Suprapubic skin (tissue), 4 donors: ENCODE measurements at regions not wholly inside any gene's neighbourhood (a gene's known extent, or its start where the extent isn't known, plus 50 kb on each side); places are given as distances from the start of the nearest gene placed in this dataset.

Experiments used
- DNase-seq, 2 donors: peaks; one replicate each; pipeline ENCODE4 v3.0.0-alpha.2; 2019; ENCODE audit warnings: low spot score in 2 of 2
- H3K27ac ChIP-seq: fragments of 200-600 bp; sonication (generic); one replicate; pipeline ENCODE4 v1.5.1; 2019
- H3K27me3 ChIP-seq: fragments of 200-600 bp; sonication (generic); one replicate; pipeline ENCODE4 v1.5.1; 2019
- H3K36me3 ChIP-seq: fragments of 200-600 bp; sonication (generic); one replicate; pipeline ENCODE4 v1.5.1; 2019
- H3K4me1 ChIP-seq: fragments of 200-600 bp; sonication (generic); one replicate; pipeline ENCODE4 v1.5.1; 2019
- H3K4me3 ChIP-seq: fragments of 200-600 bp; sonication (generic); one replicate; pipeline ENCODE4 v1.5.1; 2019; ENCODE audit warnings: mild to moderate bottlenecking
- H3K9me3 ChIP-seq: fragments of 200-600 bp; sonication (generic); one replicate; pipeline ENCODE4 v1.5.1; 2019
- EP300 ChIP-seq: sonication (generic); formaldehyde crosslinking; IDR thresholded peaks from one replicate; pipeline ENCODE4 v1.6.1; 2017; ENCODE audit warnings: antibody characterized with exemption
- POLR2A ChIP-seq, 2 donors: fragments of 450-650 bp; IDR thresholded peaks; one replicate each; pipeline ENCODE4 v1.6.1; 2017; ENCODE audit warnings: antibody characterized with exemption in 2 of 2, mild to moderate bottlenecking in 2 of 2, moderate library complexity in 2 of 2
- POLR2AphosphoS5 ChIP-seq, 3 donors: sonication (generic); formaldehyde crosslinking; IDR thresholded peaks; one replicate each; pipeline ENCODE4 v1.6.1; 2017; ENCODE audit warnings: antibody characterized with exemption in 3 of 3
- WGBS: methylation state at CpG from one replicate; pipeline ENCODE4 v1.1.5; 2018; 5-methylcytosine and 5-hydroxymethylcytosine counted together
- TF ChIP-seq, protein P1 (sequence below), 2 donors: fragments of 200-600 bp in 1 of 2; fragments of 450-650 bp in 1 of 2; sonication (generic) in 1 of 2; IDR thresholded peaks; one replicate each; pipeline ENCODE4 v1.5.1; 2016 to 2019; ENCODE audit warnings: antibody characterized with exemption in 2 of 2, mild to moderate bottlenecking in 1 of 2, moderate library complexity in 1 of 2

DNA sequence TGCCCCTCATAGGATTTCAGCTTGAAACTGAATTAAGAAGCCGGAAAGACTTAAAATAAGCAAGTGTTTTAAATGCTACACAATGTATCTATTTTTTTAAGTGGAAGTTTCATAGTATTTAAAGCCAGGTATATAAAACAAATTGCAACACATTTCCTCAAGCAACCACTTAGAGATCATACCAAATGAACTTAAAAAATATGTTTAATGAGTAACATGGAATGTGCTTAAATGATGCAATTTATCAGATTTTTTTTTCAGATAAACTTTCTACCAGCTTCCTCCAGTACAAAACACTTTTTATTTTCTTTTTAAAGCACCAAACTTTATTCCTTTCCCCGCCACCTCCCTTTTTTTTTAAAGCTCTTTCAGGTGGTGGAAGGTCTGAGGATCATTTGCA, 534.3 kb downstream of the BMP2 start:
- Histone ChIP-seq H3K9me3 (no peaks in the 10 kb centered on the region), H3K4me1 (no peaks in the 10 kb centered on the region), H3K36me3 (no peaks in the 10 kb centered on the region), H3K27ac (no peak overlapping the region), H3K4me3 (no peak overlapping the region), H3K27me3 (no peaks in the 10 kb centered on the region)
- 70% methylated on average over 2 of the region's 2 CpGs for WGBS
- no peak for TF ChIP-seq EP300
- TF ChIP-seq, protein P1, sequence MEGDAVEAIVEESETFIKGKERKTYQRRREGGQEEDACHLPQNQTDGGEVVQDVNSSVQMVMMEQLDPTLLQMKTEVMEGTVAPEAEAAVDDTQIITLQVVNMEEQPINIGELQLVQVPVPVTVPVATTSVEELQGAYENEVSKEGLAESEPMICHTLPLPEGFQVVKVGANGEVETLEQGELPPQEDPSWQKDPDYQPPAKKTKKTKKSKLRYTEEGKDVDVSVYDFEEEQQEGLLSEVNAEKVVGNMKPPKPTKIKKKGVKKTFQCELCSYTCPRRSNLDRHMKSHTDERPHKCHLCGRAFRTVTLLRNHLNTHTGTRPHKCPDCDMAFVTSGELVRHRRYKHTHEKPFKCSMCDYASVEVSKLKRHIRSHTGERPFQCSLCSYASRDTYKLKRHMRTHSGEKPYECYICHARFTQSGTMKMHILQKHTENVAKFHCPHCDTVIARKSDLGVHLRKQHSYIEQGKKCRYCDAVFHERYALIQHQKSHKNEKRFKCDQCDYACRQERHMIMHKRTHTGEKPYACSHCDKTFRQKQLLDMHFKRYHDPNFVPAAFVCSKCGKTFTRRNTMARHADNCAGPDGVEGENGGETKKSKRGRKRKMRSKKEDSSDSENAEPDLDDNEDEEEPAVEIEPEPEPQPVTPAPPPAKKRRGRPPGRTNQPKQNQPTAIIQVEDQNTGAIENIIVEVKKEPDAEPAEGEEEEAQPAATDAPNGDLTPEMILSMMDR (IDR thresholded peaks at IDR 0.05), result no peak
- TF ChIP-seq POLR2AphosphoS5 (IDR thresholded peaks at IDR 0.05), result no peak
- no peak for TF ChIP-seq POLR2A (IDR thresholded peaks at IDR 0.05)
- no peak for DNase-seq

DNA sequence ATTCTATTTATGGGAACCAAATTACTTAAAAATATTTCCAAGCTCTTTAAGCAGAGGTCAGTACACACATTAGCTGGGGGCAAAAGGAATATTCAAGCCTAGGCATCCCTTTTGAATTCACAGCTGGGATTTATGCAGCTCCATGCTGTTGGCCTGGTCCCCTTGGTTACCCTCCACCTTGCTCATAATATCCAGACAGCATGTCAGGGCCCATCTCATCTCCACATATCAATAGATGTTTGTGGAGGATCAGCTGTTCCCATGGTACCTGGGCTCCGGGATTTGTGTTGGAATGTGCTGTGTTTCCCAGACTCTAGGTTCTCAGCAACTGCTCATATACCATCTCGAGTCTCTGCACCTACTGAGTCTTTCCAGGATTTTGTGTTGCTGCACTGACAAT, 534.8 kb downstream of the BMP2 start:
- Histone ChIP-seq H3K4me1 (no peaks in the 10 kb centered on the region), H3K9me3 (no peaks in the 10 kb centered on the region), H3K27me3 (no peaks in the 10 kb centered on the region), H3K27ac (no peak overlapping the region), H3K36me3 (no peaks in the 10 kb centered on the region), H3K4me3 (no peak overlapping the region)
- WGBS, result 51% methylated on average over 2 of the region's 2 CpGs
- no peak for DNase-seq
- TF ChIP-seq POLR2AphosphoS5 (IDR thresholded peaks at IDR 0.05), result no peak
- TF ChIP-seq EP300, result no peak
- TF ChIP-seq, protein P1 (IDR thresholded peaks at IDR 0.05), result no peak
- TF ChIP-seq POLR2A (IDR thresholded peaks at IDR 0.05), result no peak

DNA sequence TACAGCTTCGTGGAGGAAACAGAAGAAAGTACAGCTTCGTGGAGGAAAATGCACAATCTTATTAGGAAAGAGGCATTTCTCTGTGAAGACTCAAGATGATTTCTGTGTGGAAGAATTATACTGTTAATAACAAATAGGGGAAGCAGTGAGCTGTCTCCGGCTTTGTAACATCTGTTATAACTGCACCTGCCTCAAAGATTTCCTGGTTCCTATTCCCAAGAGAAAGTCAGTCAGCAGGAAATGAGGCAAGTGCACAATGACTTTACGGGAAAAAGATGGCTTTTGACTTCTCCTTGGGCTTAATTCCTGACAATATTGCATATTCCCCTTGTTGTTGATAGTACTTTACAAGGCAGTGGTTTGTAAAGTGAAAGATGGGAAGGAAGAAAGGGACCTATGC, 538.5 kb downstream of the BMP2 start:
- H3K4me3 ChIP-seq, result no peak overlapping the region

DNA sequence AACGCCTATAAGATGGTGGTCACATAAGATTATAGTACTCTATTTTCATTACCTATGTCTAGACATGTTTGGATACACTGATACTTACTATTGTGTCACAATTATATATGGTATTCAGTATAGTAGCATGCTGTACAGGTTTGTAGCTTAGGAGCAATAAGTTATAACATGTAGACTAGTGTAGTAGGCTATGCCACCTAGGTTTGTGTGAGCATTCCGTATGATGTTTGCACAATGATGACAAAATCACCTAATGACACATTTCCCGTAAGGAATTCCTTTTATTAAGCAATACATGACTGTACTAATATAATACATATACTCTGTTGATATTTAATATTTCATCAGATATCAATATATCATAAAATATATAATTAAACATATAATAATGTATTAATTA, 540.7 kb downstream of the BMP2 start:
- peaks cover 5% of the 10 kb centered on the region for H3K27me3 ChIP-seq
- TF ChIP-seq, protein P1 (IDR thresholded peaks at IDR 0.05), result no peak
- no peak for TF ChIP-seq POLR2AphosphoS5 (IDR thresholded peaks at IDR 0.05)
- TF ChIP-seq POLR2A (IDR thresholded peaks at IDR 0.05), result no peak
- no peak for TF ChIP-seq EP300
- no peak overlapping the region for H3K27ac ChIP-seq
- H3K36me3 ChIP-seq, result no peaks in the 10 kb centered on the region
- no peak for DNase-seq
- 73% methylated on average over 3 of the region's 3 CpGs for WGBS
- no peaks in the 10 kb centered on the region for H3K4me1 ChIP-seq
- no peaks in the 10 kb centered on the region for H3K9me3 ChIP-seq
- H3K4me3 ChIP-seq, result no peak overlapping the region

More for the DNA sequence above, 538.5 kb downstream of the BMP2 start:
- TF ChIP-seq EP300 (no peak), POLR2AphosphoS5 (IDR thresholded peaks at IDR 0.05) (no peak), POLR2A (IDR thresholded peaks at IDR 0.05) (no peak)
- TF ChIP-seq, protein P1 (IDR thresholded peaks at IDR 0.05), result no peak
- 69% methylated on average over 4 of the region's 4 CpGs for WGBS
- no peak overlapping the region for H3K27ac ChIP-seq
- H3K9me3 ChIP-seq, result no peaks in the 10 kb centered on the region
- H3K36me3 ChIP-seq, result no peaks in the 10 kb centered on the region
- no peaks in the 10 kb centered on the region for H3K4me1 ChIP-seq
- DNase-seq, result no peak
- H3K27me3 ChIP-seq, result no peaks in the 10 kb centered on the region

DNA sequence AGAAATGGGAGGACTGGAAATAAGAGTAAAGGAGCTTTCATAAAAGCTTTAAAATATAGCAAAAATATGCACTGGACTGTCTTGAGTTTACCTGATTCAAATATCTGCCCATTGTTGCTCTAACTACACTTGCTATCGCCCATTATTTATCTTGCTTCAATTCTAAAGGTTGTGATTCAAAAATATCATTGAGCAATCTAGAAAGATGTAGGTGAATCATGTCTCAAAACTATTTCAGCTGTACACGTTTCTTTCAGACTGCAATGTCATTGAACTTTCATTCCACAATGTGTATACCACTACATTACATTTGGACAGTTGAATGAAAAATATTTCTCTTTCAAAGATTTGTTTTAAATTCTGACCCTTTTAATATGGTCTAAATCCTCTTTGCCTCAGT, 545.6 kb downstream of the BMP2 start:
- WGBS, result 73% methylated on average over 2 of the region's 2 CpGs
- Histone ChIP-seq H3K27ac (no peak overlapping the region), H3K9me3 (no peaks in the 10 kb centered on the region), H3K4me1 (no peaks in the 10 kb centered on the region), H3K27me3 (peaks cover 5% of the 10 kb centered on the region), H3K36me3 (no peaks in the 10 kb centered on the region), H3K4me3 (no peak overlapping the region)
- TF ChIP-seq EP300, result no peak
- TF ChIP-seq POLR2AphosphoS5 (IDR thresholded peaks at IDR 0.05), result no peak
- TF ChIP-seq POLR2A (IDR thresholded peaks at IDR 0.05), result no peak
- TF ChIP-seq, protein P1 (IDR thresholded peaks at IDR 0.05), result no peak
- DNase-seq, result no peak
